SKM-1 treated with dmso at 0.1 percent for 144 hours (cell line): ENCODE measurements at regions not wholly inside any gene's neighbourhood (a gene's known extent, or its start where the extent isn't known, plus 50 kb on each side); places are given as distances from the start of the nearest gene placed in this dataset.

Source experiments
- DNase-seq: peaks from one replicate; lab custom pipeline; 2025; ENCODE audit not compliant: unreplicated experiment; lab: John Stamatoyannopoulos, UW

- DNase-seq, result no peak
These were observed 125.8 kb upstream of the UNC5C start for GRCh38 chr4:95674521-95674981.

DNA sequence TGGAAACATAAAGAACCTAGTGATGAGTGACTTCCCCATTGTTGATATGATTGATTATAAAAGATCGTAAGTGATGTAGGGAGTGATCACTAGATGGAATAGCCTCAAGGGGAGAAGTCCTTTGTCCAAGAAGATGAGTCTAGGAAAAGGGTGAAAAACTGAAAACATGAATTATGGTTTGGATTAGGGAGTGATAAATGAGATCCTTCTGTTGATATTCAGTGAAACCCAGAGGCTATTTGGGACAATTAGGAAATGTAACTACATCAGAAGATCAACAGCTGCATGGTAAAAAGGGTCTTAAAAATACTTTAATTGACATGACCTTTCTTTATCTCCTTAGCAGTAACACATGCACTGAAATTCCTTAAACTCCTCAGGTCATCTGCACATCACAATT is 124.0 kb upstream of the UNC5C start:
- no peak for DNase-seq

- DNase-seq, result no peak
These were observed 111.9 kb upstream of the UNC5C start for GRCh38 chr4:95660719-95661118.

GRCh38 chr4:95651891-95652290 is 103.1 kb upstream of the UNC5C start:
- no peak for DNase-seq

GRCh38 chr4:95644417-95644816 is 95.6 kb upstream of the UNC5C start:
- no peak for DNase-seq

GRCh38 chr4:95643627-95644026 is 94.9 kb upstream of the UNC5C start:
- no peak for DNase-seq

GRCh38 chr4:95641571-95641970 is 92.8 kb upstream of the UNC5C start:
- DNase-seq, result no peak

DNA sequence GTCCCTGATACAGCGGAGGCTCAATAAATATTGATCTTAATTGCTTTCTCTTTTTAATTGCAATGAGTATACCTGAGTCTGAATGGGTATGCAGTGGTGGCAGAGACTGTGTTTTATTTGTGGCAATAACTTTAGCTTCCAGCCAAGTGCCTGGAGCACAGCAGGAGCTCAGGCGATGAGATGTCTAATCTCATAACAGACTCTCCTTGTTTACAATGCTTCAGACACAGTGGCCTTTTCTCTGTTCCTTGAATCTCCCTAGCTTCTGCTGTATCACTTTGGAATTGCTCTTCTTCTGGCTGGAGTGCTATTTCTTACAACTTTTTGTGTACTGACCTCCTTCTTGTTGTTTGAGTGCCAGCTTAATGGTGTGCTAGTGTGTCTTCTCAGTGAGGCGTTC is 91.5 kb upstream of the UNC5C start:
- no peak for DNase-seq

DNA sequence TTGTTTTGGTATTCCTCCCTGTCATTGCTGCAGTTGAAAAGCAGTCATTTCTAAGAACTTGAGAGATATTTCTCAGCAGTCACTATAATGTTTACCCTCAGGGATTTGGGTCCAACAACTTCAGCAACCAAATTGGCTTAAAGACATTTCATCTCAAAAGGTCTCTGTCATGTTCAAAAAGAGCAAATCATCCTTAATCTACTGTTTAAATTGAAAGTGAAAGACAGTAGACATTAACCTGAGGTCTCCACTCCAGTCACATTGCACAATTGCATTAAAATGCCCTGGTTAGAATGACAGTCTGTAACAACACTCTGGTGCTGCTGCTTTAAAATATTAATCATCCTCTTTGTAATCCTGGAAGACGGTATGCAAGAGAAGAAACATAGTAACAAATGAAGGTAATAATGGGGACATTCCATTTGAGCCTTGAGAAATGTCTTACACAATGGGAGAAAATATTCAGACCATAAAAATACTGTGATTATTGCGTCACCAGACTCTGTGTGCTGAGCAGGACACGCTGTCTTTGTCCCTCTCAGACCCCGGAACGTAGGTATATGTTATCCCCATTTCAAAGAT is 90.2 kb upstream of the UNC5C start:
- no peak for DNase-seq

- no peak for DNase-seq
These were observed 88.3 kb upstream of the UNC5C start for GRCh38 chr4:95637043-95637600.

GRCh38 chr4:95636061-95636460 is 87.3 kb upstream of the UNC5C start:
- DNase-seq, result no peak

DNA sequence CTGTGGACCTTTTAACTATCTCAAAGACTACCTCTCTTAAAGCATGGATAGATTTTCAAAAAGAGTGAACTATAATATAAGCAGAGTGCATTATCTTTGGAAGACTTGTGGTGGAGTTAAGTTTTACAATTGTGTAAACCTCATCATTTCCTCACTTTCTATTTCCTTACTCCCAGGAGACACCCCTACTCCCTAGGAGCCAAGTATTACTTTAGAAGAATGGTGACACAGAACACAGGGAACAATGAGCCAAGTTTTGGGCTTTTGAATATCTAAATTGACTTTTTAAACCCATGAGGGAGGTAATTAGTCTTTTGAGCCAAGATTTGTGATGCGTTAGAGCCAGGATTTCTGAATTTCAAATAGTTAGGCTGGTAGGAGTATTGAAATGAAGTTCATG is 78.9 kb upstream of the UNC5C start:
- no peak for DNase-seq

DNA sequence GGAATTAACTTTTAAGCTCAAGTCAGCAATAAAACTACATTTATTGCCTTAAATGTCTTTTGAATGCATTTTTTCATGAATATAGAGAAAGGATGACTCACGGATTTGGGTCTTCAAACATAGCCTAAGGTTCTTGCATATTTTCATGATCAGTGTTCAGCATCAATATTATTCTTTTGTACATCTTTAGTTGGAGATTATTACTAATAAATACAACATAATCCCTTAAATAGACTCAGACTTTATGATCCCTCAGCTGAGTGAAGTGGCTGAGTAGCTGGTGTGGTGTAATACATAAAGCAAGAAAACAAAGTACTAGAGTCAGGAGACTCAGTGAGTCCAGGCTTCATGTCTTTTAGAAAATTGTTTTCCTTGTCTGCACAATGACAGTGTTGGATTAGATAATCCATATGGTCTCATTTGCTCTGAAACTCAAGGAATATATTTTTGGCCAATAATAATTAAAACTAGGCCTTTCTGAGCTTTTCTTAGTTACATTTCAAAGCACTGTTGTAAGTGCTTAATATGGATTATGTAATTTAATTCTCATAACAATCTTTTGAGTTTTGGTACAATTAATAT is 78.3 kb upstream of the UNC5C start:
- DNase-seq, result no peak

DNA sequence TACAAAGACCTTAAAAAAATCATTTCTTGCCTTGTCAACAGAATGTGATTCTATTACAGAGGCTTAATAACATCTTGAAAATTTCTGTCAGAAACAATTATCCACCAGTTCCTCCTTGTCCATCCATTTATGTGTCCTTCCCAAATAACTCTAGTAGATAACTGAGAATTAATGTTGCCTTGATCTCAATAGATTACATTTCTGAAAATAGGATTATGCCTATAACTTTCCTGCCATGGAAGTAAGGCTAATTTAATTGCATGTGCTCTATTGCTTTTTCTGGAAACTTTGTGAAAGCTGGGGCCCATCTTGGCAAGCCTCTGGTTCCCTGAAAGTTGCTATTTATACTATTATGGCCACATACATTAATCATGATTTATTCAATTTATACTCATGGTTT is 76.2 kb upstream of the UNC5C start:
- DNase-seq, result no peak

DNA sequence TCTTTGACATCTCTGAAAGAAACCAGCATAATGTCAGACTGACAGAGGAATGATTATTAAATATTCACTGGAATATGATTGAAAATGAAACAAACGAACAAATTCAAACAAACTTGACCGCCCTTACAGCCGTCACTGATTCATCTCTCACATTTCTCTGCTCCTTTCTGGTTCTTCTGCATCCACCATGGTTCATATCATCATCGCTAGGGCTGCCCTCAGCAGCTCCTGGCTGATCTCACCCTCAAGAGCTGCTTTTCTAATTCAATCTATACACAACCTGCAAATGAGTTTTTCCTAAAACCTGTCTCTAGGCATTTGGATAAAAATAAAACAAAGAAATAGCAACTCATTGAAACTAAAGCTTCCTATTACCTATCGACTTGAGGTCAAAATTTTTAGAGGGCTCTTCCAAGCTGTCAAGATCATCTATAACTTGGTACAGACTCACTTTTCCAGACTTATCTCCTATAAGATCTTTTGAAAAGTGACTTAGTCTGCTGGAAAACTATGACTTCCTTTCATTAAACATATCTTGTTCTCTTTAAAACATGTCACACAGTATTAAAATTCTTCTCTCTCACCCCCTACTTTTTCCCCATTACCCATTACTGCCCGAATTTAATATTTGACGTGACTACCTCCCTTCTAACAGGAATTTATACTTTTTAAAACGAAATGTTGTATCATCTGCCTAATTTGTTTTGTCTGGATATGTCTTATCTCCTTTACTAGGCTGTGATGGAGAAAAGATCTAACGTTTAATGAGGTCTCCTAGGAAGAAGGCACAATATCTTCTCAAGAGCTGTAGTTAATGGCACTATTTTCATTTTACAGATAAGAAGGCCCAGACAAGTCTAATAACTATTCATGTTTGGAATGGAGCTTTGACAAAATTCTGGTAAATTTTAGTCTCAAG is 71.0 kb upstream of the UNC5C start:
- no peak for DNase-seq

- DNase-seq, result no peak
These were observed 66.0 kb upstream of the UNC5C start for GRCh38 chr4:95614684-95615205.

DNA sequence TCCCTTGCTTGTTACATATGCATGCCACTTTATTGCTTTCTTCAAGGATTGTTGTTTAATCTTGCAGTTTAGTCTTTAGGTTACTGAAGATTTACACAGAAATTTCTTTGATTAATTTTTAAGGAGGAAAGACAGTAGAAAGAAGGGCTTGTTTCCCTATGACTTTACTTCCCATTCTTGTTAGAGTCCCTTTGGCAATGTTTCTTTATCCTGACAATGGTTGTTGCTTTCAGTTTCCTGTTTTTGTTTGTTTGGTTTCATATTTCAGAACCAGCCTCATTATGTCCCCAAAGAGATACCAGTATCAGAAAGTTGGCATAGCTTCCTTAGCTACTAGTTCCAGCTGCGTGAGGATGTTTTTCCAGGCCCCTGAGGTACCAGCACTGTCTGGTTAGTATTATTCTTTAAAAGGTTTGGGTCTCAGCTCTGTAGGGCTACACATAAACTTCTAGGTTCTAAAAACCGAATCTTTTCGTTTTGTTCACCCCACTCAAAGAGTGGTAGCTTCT is 61.3 kb upstream of the UNC5C start:
- DNase-seq, result no peak

- DNase-seq, result no peak
These were observed 58.0 kb upstream of the UNC5C start for GRCh38 chr4:95606739-95607138.

GRCh38 chr4:95603393-95603792 is 54.6 kb upstream of the UNC5C start:
- no peak for DNase-seq

- no peak for DNase-seq
These were observed 54.1 kb upstream of the UNC5C start for GRCh38 chr4:95602872-95603271.

- DNase-seq, result peak; percentile 22
These were observed 52.6 kb upstream of the UNC5C start for GRCh38 chr4:95601356-95601755.
